ENCODE measurements at regions not wholly inside any gene's neighbourhood (a gene's known extent, or its start where the extent isn't known, plus 50 kb on each side); places are given as distances from the start of the nearest gene placed in this dataset.

- no peak overlapping the region for H3K4me3 Mint-ChIP-seq (ENCODE audit: unreplicated experiment)
Measured at GRCh38 chr2:120504936-120505705, 159.2 kb downstream of the INHBB start.

GRCh38 chr2:120508567-120509041, 162.7 kb downstream of the INHBB start:
- H3K4me3 Mint-ChIP-seq (ENCODE audit: unreplicated experiment): no peak overlapping the region
- no peak overlapping the region for H2AFZ ChIP-seq (ENCODE audit: low read depth, low read length)
- peaks cover 18% of the 10 kb centered on the region for H3K4me1 ChIP-seq (ENCODE audit: insufficient read depth, low read length)
- no peaks in the 10 kb centered on the region for H4K20me1 ChIP-seq (ENCODE audit: insufficient read depth, low read length)
- FAIRE-seq (no peak), DNase-seq (ENCODE audit: low read depth) (peak; percentile 66)
- no peaks in the 10 kb centered on the region for H3K9me3 ChIP-seq (ENCODE audit: insufficient read depth, low read depth, low read length)
- H3K27me3 ChIP-seq (ENCODE audit: insufficient read depth, low read length): peaks cover 13% of the 10 kb centered on the region
- no peak overlapping the region for H3K4me3 ChIP-seq (ENCODE audit: insufficient read depth, low read depth, low read length)
- H3K36me3 Mint-ChIP-seq (ENCODE audit: low read depth, unreplicated experiment): no peaks in the 10 kb centered on the region
- H3K79me2 ChIP-seq (ENCODE audit: insufficient read depth, low read length): no peaks in the 10 kb centered on the region
- H3K4me1 Mint-ChIP-seq (ENCODE audit: low read depth, unreplicated experiment): peaks cover 5% of the 10 kb centered on the region
- no peak overlapping the region for H3K27ac Mint-ChIP-seq (ENCODE audit: unreplicated experiment)
- peaks cover 2% of the 10 kb centered on the region for H3K9me3 Mint-ChIP-seq (ENCODE audit: unreplicated experiment)
- no peaks in the 10 kb centered on the region for H3K36me3 ChIP-seq (ENCODE audit: insufficient read depth, low read length)
- H3K9ac ChIP-seq (ENCODE audit: low read length): no peak overlapping the region
- TF ChIP-seq EZH2 (IDR thresholded peaks at IDR 0.05; ENCODE audit: insufficient read depth, low read length) (no peak), CTCF (IDR thresholded peaks at IDR 0.05; ENCODE audit: insufficient read depth, low read depth, low read length) (no peak)
- no peak overlapping the region for H3K27ac ChIP-seq (ENCODE audit: low read depth, low read length)
- peaks cover 54% of the 10 kb centered on the region for H3K27me3 Mint-ChIP-seq (ENCODE audit: low read depth, unreplicated experiment)
- H3K4me2 ChIP-seq (ENCODE audit: low read length): no peak overlapping the region

More at GRCh38 chr2:120504936-120505705, 159.2 kb downstream of the INHBB start:
- Histone ChIP-seq H3K4me1 (ENCODE audit: insufficient read depth, low read length) (peaks cover 15% of the 10 kb centered on the region), H2AFZ (ENCODE audit: low read depth, low read length) (no peak overlapping the region), H3K79me2 (ENCODE audit: insufficient read depth, low read length) (no peaks in the 10 kb centered on the region), H3K27me3 (ENCODE audit: insufficient read depth, low read length) (no peaks in the 10 kb centered on the region), H4K20me1 (ENCODE audit: insufficient read depth, low read length) (no peaks in the 10 kb centered on the region), H3K9me3 (ENCODE audit: insufficient read depth, low read depth, low read length) (no peaks in the 10 kb centered on the region), H3K9ac (ENCODE audit: low read length) (no peak overlapping the region), H3K36me3 (ENCODE audit: insufficient read depth, low read length) (no peaks in the 10 kb centered on the region), H3K4me3 (ENCODE audit: insufficient read depth, low read depth, low read length) (no peak overlapping the region), H3K4me2 (ENCODE audit: low read length) (no peak overlapping the region), H3K27ac (ENCODE audit: low read depth, low read length) (no peak overlapping the region)
- FAIRE-seq (no peak), DNase-seq (ENCODE audit: low read depth) (no peak)
- Mint-ChIP-seq H3K4me1 (ENCODE audit: low read depth, unreplicated experiment) (peaks cover 5% of the 10 kb centered on the region), H3K36me3 (ENCODE audit: low read depth, unreplicated experiment) (no peaks in the 10 kb centered on the region), H3K9me3 (ENCODE audit: unreplicated experiment) (peaks cover 2% of the 10 kb centered on the region), H3K27ac (ENCODE audit: unreplicated experiment) (no peak overlapping the region), H3K27me3 (ENCODE audit: low read depth, unreplicated experiment) (peaks cover 65% of the 10 kb centered on the region)
- TF ChIP-seq EZH2 (IDR thresholded peaks at IDR 0.05; ENCODE audit: insufficient read depth, low read length) (no peak), CTCF (IDR thresholded peaks at IDR 0.05; ENCODE audit: insufficient read depth, low read depth, low read length) (no peak)

All from astrocyte (in vitro differentiated cells and primary cell).